Lung (tissue), 11 donors: ENCODE measurements at regions not wholly inside any gene's neighbourhood (a gene's known extent, or its start where the extent isn't known, plus 50 kb on each side); places are given as distances from the start of the nearest gene placed in this dataset.

Source experiments
- ATAC-seq: fragments of 200-7000 bp; cut with Tn5 transposase; one replicate; pipeline ENCODE4 v1.9.1; 2020; ENCODE audit warnings: moderate number of reproducible peaks; ENCODE audit not compliant: insufficient read depth, low FRiP score
- DNase-seq, 3 donors: peaks; one replicate each; pipeline ENCODE4 v3.0.0-alpha.2; 2013 to 2017
- H3K27ac ChIP-seq, 2 donors: one replicate each; pipeline ENCODE4 v1.5.1; 2013; ENCODE audit warnings: mild to moderate bottlenecking in 2 of 2, moderate library complexity in 2 of 2, control low read depth in 1 of 2, inconsistent platforms in 1 of 2, low read depth in 1 of 2, low read length in 1 of 2
- H3K27me3 ChIP-seq, 3 donors: one replicate each; pipeline ENCODE4 v1.5.1; 2013; ENCODE audit warnings: low read length in 2 of 3; ENCODE audit not compliant: control insufficient read depth in 3 of 3, insufficient read depth in 3 of 3
- H3K36me3 ChIP-seq, 4 donors: one replicate each; pipeline ENCODE4 v1.5.1; 2013; ENCODE audit warnings: low read length in 4 of 4, mild to moderate bottlenecking in 1 of 4, moderate library complexity in 1 of 4; ENCODE audit not compliant: control insufficient read depth in 4 of 4, insufficient read depth in 4 of 4
- H3K4me1 ChIP-seq, 5 donors: one replicate each; pipeline ENCODE4 v1.5.1; 2013; ENCODE audit warnings: low read length in 5 of 5, mild to moderate bottlenecking in 2 of 5, moderate library complexity in 1 of 5; ENCODE audit not compliant: control insufficient read depth in 5 of 5, insufficient read depth in 5 of 5
- H3K4me3 ChIP-seq: one replicate; pipeline ENCODE4 v1.5.1; 2013; ENCODE audit warnings: mild to moderate bottlenecking, control low read depth, moderate library complexity
- H3K9ac ChIP-seq, 2 donors: one replicate each; pipeline ENCODE4 v1.5.1; 2013; ENCODE audit warnings: low read length in 2 of 2, control low read depth in 1 of 2; ENCODE audit not compliant: insufficient read depth in 1 of 2
- H3K9me3 ChIP-seq, 4 donors: one replicate each; pipeline ENCODE4 v1.5.1; 2013; ENCODE audit warnings: low read length in 3 of 4, mild to moderate bottlenecking in 1 of 4, moderate library complexity in 1 of 4; ENCODE audit not compliant: control insufficient read depth in 4 of 4, insufficient read depth in 3 of 4
- WGBS, 2 donors: extraction: QIAGEN DNeasy Blood & Tissue Kit; methylation state at CpG; one replicate each; pipeline ENCODE4 v1.1.7; 2013; 5-methylcytosine and 5-hydroxymethylcytosine counted together
- TF ChIP-seq, protein P1 (sequence below): IDR thresholded peaks from 2 replicates; pipeline ENCODE4 v1.5.1; 2012; ENCODE audit warnings: mild to moderate bottlenecking; ENCODE audit errors: control extremely low read depth, extremely low read depth
- donor health status: control.
- donor health status: control.
- donor health status: Bipolar disorder and iron deficiency.
- donor health status: healthy.
- donor health status: DM: yes; HTN: yes; CAD: no.

DNA sequence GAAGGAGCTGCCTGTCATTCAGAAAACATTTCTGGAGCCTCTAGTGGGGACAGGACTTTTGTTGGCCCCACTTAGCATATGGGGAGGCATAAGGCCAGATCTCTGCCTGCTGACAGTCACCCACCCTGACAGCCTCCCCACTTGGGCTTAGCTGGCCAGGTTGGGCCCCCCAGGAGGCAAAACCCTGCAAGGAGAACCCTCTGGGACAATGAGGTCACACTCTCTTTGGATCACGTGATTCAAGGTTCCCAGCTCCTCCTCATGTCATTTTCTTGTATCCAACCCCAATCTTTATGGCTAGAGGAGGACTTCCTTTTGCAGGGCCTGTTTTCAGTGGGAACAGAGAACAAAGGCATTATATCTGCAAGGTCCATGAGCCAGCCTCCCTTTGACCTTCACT lies 60.0 kb downstream of the NAV1 start:
- Histone ChIP-seq H3K36me3 (no peaks in the 10 kb centered on the region), H3K9me3 (no peaks in the 10 kb centered on the region), H3K4me1 (peaks cover 0 to 34% (median 3%) of the 10 kb centered on the region in 5 donors), H3K4me3 (no peak overlapping the region), H3K27ac (peak overlapping the region in 1 of 2 donors; percentile 82), H3K9ac (no peak overlapping the region), H3K27me3 (no peaks in the 10 kb centered on the region)
- 73 to 93% methylated on average over 1 of the region's 1 CpG for whole genome bisulfite sequencing, 2 donors
- no peak for DNase-seq
- no peak for ATAC-seq
- TF ChIP-seq, protein P1, sequence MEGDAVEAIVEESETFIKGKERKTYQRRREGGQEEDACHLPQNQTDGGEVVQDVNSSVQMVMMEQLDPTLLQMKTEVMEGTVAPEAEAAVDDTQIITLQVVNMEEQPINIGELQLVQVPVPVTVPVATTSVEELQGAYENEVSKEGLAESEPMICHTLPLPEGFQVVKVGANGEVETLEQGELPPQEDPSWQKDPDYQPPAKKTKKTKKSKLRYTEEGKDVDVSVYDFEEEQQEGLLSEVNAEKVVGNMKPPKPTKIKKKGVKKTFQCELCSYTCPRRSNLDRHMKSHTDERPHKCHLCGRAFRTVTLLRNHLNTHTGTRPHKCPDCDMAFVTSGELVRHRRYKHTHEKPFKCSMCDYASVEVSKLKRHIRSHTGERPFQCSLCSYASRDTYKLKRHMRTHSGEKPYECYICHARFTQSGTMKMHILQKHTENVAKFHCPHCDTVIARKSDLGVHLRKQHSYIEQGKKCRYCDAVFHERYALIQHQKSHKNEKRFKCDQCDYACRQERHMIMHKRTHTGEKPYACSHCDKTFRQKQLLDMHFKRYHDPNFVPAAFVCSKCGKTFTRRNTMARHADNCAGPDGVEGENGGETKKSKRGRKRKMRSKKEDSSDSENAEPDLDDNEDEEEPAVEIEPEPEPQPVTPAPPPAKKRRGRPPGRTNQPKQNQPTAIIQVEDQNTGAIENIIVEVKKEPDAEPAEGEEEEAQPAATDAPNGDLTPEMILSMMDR: no peak

DNA sequence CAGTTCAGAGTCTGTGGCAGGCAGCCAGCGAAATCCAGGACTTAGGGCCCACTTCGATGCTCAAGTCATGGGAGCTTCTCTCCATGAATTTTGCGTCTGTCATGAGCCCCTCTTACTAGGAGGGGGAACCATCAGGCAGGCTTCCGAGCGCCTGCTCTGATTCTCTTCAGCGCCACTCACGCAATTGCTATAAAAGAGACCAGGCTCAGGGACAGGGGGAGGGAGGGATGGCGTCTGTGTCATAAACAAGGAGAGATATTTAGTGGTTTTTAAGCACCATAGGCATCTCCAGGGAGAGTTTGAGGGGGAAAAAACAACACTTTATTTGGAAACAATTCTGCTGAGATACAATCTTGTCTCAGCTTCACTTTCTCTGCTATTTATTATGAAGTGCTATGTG lies 60.6 kb downstream of the NAV1 start:
- peaks cover 0 to 29% (median 5%) of the 10 kb centered on the region in 5 donors for H3K4me1 ChIP-seq
- TF ChIP-seq, protein P1: no peak
- H3K27ac ChIP-seq: no peak overlapping the region
- H3K9me3 ChIP-seq: no peaks in the 10 kb centered on the region
- ATAC-seq: no peak
- 94 to 96% methylated on average over 8 of the region's 8 CpGs for WGBS, 2 donors
- no peaks in the 10 kb centered on the region for H3K27me3 ChIP-seq
- no peak for DNase-seq
- H3K4me3 ChIP-seq: no peak overlapping the region
- H3K36me3 ChIP-seq: no peaks in the 10 kb centered on the region
- no peak overlapping the region for H3K9ac ChIP-seq

DNA sequence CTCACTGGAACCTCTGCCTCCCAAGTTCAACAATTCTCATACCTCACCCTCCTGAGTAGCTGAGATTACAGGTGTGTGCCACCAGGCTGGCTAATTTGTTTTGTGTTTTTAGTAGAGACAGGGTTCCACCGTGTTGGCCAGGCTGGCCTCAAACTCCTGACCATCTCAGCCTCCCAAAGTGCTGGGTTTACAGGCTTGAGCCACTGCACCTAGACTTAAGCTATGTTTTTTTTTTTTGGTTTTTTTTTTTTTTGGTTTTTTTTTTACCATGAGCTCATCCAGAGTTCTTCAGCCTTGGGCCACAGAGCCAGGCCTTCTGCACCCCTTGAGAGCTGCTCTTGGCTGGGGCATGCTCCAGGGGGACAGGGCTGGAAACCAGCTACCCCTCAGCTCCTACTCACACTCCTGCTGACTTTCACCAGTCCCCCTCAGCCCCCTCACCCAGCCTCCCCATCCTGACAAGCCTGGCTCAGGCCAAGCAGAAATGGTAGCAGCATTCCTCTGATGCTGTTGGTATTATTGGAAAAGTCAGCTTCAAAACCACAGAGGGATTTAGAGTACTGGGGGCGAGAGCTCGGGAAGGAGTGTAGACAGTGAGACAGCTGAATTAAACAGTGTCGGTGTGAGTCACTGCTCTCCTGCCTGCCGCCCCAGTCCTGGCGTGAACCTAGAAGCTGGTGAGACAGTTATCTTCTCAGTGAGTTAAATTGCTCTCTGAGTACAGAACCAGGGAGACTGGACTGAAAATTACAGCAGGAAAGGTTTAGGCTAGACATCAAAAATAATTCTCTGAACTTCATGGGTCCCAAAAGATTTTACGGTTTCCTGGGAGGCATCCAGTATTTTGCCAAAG lies 63.7 kb downstream of the NAV1 start:
- WGBS, 2 donors: 89 to 90% methylated on average over 7 of the region's 7 CpGs
- H3K4me1 ChIP-seq: peaks cover 0 to 18% (median 7%) of the 10 kb centered on the region in 5 donors
- H3K36me3 ChIP-seq: no peaks in the 10 kb centered on the region
- no peak overlapping the region for H3K9ac ChIP-seq
- TF ChIP-seq, protein P1: no peak
- no peaks in the 10 kb centered on the region for H3K9me3 ChIP-seq
- ATAC-seq: no peak
- no peak for DNase-seq
- H3K27me3 ChIP-seq: peaks cover 0 to 2% (median 0%) of the 10 kb centered on the region in 3 donors
- H3K4me3 ChIP-seq: no peak overlapping the region
- no peak overlapping the region for H3K27ac ChIP-seq
